Activated T-cell treated with anti-CD3 and anti-CD28 coated beads for 4 hours (primary cell): ENCODE measurements at regions not wholly inside any gene's neighbourhood (a gene's known extent, or its start where the extent isn't known, plus 50 kb on each side); places are given as distances from the start of the nearest gene placed in this dataset.
"Not testable (repeated sequence)": the region's sequence is repeated elsewhere in the genome, so short reads cannot be mapped to it uniquely, and the experiment has no call there.

Experiments
- DNase-seq: peaks from one replicate; pipeline ENCODE4 v3.0.0-alpha.2; 2020

DNA sequence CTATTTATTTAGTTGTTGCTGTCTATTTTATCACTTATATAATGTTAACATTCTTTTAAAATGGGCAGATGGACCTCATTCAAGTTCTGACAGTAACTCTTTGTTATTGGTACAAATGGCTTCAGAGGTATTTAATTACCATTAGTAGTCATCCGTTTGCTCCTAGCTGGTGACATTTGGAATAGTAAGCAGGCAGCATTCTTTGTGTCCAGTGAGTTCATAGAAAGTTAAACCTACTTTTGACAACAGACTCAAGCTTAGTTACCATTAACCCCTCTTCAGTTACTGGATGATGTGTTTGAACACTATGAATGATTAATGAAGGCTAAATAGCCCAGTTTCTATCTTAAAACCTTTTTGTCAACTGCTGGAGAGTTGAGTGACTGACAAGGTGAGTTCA is 500.7 kb upstream of the ATP11B start:
- DNase-seq, result no peak

DNA sequence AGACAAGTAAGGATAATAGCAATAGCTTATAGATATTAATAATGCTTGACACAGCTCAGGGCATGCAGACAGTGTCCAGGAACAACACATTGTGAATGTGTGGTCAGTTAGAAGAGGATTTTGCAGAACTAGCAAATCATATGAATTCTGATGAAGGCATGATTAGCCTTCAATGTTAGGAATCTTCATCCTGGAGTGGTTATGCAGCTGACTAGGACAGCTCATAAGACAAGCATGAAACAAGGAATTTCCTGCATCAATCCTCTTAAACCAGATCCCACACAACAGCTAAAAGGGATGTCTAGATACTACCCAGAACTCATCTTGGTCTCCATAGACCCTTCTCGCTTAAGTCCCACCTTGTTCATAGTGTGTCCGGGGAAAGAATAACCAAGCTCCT is 499.0 kb upstream of the ATP11B start:
- DNase-seq, result no peak

DNA sequence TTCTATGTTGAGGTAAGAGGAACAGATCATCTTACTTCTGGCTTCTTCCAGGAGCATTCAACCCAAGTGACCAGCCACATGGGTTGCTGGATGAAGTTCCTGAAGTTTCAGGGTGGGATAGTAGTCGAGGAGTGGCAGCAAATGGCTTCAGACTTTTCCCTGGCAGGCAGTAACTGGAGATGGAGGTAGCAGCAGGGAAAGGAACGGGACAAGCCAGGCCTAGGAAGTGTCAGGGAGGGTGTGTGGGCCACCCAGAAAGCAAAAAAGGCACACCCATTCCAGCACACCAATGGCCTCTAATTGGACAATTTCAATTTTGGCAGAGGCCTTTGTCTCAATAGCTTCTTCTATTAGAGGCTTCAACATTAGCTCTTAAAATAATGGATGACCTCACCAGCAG is 498.6 kb upstream of the ATP11B start:
- no peak for DNase-seq

DNA sequence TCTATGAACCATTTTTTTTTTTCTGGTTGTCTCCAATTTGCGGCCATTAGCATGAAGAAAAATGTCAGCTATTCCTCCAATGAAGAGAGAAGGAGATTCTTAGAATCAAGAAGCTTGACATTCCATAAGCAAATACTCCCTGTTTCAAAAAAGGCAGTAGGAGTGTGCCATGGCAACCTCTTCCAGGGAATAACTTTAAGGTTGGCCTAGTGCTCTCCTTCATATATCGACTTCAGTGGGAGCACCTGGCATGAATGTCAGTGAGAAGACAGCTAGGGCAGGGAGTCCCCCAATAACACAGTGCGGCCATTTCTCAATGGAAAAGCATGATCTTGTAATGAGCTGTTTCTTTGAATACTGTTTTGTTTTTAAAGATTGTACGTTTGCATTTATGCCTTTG is 493.0 kb upstream of the ATP11B start:
- DNase-seq, result no peak

DNA sequence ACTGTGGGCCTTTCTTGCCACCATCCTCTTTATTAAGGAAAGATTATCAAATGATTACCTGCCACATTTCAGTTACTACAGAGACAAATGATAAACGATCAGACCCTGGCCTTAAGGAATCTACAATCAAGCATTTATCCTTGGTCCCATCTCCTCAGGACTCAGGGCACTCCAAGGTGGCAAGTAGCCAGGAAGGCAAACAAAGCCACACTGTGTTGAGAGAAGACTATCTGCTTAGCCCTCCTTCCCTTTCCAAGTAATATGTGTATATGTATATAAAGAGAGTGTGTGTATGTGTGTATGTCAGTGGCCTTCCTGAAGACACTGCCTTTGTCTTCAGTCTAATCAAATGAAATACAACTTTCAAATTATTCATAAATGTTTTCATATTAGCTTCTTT is 490.1 kb upstream of the ATP11B start:
- DNase-seq, result no peak

DNA sequence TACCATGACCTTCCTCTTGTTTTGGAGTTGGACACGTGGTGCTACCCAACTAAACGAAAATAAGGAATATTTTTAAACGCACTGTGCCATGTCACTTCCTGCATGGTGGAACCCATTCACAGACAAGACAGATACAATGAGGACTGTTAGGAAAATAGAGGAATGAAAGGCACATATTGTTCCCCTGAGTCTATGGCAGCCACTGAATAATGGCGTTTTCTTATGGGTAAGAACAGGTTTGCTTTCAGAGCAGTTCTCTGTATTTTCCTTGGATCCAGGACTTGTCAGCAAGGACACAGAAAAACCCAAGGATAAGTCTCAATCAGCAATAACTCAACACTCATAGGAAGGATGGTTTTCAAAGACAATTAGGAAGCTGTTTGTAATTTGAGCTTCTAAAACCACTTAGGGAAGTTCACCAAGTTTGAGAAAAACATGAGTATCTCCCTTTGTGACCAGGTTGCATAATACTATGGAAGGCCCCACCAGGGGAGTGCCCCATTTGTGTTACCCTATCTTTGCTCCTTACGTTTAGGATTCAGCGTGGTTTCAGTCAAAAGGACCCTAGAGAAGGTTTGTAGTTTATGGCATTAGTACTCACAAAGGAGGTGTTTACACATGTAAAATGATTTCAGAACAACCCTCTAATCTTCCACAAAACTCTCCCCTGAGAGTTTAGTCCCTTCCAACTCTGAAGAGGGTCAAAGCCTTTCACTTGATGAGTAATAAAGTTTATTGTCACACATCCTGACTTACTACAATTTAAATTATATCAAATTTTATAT is 487.2 kb upstream of the ATP11B start:
- DNase-seq, result no peak

DNA sequence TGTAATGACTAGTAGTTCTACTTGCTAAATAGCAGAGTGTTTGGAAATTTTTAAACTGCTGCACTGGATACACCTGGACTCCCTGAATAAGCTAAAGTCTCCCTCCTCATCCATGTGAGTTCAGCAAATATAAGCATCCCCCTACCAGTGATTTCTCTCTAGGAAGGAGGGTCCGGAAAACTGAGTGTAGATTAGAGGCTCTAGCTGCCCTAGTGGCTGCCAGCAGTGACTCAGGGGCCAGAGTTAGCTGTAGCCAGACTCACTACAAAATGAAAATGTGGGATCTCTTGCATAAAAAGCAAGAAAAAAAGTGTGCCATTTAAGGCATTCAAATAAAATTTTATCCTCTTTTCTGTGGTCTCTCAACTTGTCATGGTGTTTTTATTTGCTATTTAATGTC is 485.0 kb upstream of the ATP11B start:
- no peak for DNase-seq

DNA sequence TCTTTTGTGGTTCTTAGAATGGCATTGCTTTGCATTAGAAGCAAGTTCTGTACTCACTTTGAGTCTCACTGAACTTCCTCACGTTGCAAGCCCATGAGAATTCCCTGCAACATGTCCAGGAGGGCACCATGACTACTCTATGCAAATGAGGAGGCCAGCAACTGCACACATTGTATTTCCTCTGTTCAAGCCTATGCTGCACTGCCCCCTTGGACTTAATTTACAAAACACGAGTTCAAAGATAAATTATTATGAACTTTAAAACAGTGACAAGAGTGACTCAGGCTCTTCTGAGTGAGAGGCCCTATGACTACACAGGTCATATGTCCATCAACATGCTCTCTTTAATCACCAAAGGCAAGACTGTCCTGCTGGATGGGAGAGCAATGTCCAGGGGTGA is 484.2 kb upstream of the ATP11B start:
- no peak for DNase-seq

DNA sequence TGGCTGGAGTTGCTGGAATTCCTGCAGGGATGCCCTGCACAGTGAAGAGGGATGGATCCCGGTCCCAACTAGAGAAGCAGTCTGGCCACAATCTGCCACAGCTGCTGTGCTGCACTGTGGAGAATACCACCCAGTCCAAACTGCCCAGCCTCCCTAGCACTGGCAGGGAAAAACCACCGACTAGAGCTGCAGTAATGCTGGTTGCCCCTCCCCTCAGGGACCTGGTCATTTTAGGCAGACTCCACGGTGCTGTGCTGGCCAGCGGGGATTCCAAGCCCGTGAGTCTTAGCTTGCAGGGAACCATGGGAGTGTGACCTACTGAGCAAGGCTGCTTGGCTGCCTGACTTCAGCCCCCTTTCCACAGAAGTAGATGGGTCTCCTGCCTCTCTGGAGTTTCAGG is 478.0 kb upstream of the ATP11B start:
- DNase-seq, result no peak

DNA sequence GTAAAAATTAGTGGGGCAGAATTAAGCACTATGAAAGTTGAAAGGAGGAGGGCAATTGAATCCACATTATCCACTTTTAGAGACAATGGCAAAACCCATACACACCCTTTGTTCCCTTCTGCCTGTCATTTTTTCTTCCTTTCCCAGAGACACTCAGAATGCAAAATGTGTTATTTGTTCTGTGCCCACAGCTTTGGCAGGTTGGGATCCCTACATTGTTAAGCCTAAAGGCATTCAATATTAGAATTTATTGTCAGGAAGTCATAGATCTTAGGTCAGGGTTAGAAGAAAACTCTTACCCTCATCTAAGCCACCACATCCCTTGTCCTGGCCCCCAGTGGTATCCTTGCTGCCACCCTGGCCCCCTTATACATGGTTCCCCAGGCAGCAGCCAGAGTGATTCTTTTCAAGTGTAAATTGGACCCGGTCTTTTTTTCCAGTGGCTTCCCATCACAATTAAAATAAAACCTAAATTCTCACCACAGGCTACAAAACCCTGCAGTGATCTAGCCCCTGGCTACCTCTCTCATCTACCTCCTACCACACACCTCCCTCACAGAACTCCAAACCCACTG is 470.1 kb upstream of the ATP11B start:
- DNase-seq, result no peak

DNA sequence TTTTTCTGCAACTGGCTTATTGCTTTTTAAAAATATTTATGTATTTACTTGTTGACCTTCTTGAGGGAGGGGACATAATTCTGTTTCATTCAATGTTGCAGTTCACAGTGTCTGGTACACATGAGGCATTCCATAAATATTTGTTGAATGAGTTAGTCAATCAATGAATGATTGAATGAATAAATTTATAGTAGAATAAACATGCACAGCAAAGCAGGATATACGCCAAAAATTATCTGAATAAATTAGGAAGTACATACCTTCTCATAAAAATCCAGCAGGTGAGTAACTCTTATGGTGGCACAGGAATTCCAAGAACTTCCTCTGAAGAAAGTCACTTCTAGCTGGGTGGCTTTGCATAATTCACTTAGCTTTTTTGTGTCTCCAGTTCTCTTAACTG is 469.4 kb upstream of the ATP11B start:
- no peak for DNase-seq

DNA sequence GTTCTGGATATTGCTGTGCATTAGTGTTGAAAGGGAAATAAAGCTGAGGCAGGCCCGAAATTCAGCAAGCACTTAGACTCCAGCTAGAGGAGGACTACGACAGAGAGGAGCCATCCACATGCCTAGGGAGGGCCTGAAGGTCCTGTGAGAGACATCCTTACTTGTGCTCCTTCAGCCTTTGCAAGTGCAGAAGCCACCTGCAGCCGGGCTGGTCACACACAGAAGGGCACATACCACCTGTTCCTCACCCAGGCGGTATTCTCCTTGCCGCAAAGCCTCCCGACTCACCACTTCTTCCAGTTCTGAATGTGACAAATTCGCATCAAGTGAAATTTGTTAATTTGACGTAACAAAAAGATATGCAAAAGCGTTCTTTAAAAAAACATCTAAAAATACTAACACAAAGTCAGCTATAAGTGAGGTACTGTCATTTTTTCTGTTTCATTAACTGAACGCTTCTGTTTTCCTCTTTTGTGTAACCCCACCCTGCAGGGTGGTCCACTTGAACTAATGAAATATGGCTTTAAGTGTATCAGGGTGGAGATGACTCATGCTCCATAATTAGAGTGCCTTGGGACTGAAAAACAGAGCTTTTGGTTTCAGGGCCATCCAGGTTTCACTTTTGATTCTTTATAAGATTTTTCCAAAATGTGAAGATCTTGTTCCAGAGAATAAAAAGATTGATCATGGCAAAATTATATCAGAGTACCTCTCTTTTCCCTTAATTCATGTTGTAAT is 467.9 kb upstream of the ATP11B start:
- no peak for DNase-seq

DNA sequence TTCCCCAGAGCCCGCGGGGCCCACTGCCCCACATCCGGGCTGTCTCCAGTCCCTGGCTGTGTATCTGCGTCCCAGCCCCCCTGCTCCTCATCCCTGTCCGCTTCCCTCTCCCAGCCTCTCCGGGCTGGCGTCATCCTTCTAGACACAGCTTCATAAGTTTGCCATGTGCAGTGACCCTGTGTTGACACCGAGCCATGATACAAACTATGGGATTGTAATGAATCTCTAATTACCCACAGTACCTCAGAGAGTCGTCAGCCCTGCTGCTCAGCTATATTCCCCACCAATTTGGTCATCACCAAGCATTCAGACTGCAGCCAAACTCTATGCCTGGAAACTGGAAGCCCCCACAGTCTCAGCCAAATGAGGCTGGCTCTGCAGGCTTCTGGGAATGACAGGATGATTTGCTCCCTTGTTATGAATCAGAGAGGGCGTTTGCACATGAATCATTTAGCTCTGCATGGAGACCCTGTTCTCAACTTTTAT is 466.1 kb upstream of the ATP11B start:
- DNase-seq, result no peak

DNA sequence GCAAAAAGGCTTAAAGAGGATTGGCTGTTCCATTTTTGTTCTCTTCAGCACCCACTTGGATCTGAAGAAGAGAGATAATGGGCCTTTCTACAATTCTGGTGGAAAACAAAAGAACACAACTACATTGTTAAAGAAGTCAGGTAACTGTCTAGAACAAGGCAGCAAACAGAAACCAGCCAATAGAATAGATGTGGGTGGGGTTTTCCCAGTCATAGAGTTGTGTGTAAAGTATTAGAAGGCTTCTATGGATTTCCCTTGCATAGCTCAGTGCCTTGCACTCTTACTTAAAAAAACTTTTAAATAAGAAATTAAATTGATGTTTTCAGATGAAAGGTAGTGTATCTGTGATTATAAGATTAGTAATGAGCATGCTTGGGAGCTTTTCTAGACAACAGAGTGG is 462.7 kb upstream of the ATP11B start:
- DNase-seq, result no peak

DNA sequence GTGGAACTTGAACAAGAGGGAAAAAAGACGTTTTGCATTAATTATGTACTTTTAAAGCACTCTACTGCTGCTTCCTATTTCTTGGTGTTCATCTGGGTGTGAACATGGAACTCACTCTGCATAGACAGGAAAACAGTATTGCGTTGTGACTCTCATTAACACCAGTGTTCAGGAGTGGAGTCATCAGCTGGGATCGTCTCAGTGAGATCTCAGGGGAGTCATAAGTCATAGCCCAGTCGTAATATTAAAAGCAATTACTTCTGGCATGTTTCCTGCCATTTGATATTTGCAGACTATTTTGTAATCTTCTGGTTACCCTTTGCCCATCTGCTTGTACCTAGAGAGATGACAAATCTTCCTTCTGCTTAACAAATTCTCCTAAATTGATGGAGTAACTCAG is 462.0 kb upstream of the ATP11B start:
- DNase-seq, result no peak

DNA sequence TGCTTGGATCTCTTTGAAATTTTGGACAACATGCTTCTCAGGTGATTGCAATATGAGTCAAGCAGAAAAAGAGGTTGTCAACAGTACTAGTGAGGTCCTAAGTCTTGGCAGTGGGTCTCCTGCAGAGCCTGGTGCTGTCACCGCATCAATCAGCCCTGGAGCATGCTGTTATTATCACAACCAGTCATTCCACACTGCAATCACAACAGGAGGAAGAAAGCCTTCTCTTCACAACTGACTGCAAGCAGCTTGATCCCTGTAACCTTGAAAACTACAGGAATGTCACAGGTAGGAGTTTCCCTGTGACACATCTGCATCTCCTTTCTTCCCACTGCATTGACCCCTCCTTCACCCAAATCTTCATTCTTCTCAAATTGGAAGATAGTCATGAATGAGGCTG is 451.1 kb upstream of the ATP11B start:
- no peak for DNase-seq

DNA sequence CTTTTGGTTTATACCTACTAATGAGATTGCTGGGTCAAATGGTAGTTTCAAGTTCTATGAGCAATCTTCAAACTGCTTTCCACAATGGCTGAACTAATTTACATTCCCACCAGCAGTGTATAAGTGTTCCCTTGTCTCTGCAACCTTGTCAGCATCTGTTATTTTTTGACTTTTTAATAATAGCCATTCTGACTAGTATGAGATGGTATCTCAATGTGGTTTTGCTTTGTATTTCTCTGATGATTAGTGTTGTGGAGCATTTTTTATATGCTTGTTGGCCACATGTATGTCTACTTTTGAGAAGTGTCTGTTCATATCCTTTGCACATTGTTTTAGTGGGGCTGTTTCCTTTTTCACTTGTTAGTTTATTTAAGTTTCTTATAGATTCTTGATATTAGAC is 449.3 kb upstream of the ATP11B start:
- not testable (repeated sequence) for DNase-seq

DNA sequence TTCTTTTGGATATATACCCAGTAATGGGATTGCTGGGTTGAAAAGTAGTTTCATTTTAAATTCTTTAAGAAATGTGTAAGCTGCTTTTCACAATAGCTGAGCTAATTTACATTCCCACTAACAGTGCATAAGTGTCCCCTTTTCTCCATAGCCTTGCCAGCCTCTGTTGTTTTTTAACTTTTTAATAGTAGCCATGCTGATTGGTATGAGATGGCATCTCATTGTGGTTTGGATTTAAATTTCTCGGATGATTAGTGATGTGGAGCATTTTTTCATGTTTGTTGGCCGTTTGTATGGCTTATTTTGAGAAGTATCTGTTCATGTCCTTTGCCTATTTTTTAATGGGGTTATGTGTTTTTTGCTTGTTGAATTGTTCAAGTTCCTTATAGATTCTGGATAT is 444.3 kb upstream of the ATP11B start:
- DNase-seq, result no peak

DNA sequence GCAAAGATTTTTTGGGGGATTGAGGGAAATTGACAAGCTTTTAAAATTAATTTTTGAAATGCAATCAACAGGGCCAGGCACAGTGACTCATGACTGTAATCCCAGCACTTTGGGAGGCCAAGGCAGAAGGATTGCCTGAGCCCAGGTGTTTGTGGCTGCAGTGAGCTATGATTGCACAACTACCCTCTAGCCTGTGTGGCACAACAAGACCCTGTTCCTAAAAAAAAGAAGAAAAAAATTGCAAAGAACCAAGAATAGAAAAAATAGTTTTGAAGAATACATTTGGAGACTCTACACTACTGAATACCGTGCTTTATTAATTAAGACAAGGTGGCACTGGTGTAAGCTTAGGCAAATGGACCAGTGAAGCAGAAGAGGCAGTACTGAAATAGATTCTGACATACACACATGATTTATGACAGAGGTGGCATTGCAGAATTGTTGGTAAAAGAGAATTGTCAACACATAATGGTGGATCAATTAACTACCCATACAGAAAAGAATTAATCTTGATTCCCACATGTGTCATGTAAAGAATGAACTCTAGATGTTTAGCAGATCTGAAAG is 443.3 kb upstream of the ATP11B start:
- DNase-seq, result no peak

DNA sequence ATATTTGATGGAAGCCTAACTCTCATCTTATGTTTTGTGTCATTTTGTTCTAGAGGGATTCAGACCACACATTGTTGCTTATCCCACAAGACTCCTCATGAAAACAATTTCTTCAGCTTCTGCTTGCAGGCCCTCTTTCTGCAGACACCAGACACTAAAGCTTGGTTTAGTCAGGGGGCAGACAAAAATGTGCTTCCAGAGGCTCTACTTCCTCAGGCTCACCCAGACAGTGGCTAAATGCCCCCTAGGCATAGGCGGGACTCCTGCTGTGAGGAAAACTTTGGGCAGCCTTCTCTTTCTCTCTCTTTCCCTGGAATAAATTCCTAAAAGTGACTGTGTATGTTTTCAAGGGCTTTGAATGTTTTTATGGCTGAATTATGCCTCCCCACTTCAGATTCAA is 435.4 kb upstream of the ATP11B start:
- no peak for DNase-seq

DNA sequence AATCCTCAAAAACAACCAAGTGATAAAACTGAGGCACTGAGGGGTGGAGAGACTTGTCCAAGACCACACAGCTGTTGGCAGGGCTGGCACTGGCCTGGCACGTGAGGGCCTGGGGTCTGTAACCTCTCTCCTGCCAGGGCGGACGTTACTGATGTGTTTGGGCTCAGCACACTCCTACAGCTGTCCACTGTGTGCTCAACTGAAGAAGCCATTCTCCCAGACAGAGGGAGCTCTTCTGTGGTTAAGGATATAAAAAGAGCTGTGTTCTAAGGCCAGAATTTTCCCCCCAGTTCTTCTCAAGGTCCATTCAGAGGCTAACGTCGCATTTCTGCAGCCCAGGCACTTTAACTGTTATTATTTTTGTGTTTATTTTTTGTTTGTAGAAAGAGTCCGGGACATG is 429.0 kb upstream of the ATP11B start:
- no peak for DNase-seq

DNA sequence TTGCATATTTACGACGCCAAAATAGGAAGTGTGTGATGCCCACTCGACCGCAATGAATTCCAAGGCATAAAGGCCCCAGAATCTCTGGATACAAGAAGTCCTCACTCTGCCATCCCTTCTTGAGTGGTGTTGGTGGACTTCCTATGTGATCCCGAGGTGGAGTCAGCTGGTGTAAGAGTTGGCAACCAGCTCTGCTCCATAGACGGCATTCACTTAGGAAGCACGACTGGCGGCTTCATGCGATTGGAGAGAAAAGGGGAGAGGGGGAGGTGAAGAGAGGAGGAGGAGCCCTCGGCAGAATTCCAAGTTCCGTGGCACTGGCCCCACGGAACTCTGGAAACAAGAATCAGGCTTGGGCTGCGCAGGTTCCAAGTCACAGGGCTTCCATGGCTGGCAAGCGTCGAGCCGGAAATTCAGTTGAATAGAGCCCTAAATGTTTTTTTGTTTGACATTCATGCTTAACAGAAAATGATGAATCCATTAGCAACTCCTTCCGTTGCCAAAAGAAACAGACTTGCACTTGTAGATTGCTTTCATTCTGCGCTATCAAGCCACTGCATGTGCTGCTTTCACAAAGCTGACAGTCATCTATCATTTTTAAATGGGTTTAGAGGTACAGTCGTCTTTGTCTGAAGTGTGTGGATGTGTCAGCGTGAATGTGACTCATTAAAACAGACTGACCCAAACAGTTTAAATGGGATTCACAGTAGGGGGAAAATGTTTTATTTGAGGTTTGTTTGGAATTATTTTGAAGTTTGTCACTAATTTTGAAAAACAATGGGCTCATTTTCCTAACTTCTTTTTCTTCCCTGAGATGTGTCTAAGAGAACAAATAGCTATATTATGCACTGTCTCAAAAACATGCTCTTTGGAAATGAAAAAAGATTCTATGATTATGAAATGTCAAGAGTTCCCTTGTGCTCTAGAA is 428.3 kb upstream of the ATP11B start:
- DNase-seq, result no peak

DNA sequence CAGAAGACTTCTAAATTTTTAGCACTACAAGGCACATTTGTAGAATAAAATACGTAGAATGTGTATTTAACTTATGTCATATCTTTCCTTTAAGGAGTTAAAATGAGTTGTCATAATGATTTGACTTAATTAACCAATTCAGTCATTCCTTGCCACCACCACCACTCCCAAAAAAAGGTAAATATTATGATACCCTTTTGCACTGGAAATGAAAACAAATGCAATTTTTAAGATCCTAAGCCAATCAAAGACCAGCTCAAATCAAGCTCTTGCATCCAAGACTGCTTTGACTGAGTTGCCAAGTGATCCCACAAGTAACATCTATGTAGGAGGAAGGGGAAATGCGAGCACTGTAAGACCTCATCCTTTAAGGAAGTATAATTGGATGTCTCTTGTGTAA is 426.6 kb upstream of the ATP11B start:
- no peak for DNase-seq
